Keratinocyte (primary cell): ENCODE measurements at regions not wholly inside any gene's neighbourhood (a gene's known extent, or its start where the extent isn't known, plus 50 kb on each side); places are given as distances from the start of the nearest gene placed in this dataset.
"Not testable (repeated sequence)": the region's sequence is repeated elsewhere in the genome, so short reads cannot be mapped to it uniquely, and the experiment has no call there.

ENCODE experiments used
- DNase-seq: peaks from one replicate; pipeline ENCODE4 v3.0.0-alpha.2; 2011; ENCODE audit warnings: low read depth, missing footprints, low spot score
- FAIRE-seq: peaks from 2 replicates; lab custom pipeline; 2011; peaks lifted over from hg19 to GRCh38; lab: Jason Lieb, UNC
- H2AFZ ChIP-seq: 2 replicates; pipeline ENCODE4 v1.6.0; 2012; ENCODE audit warnings: low read length, control low read depth, inconsistent platforms; ENCODE audit not compliant: control insufficient read depth
- H3K27ac ChIP-seq: 2 replicates; pipeline ENCODE4 v1.5.1; 2011; ENCODE audit warnings: low read length; ENCODE audit not compliant: control insufficient read depth, insufficient read depth
- H3K27me3 ChIP-seq: 3 replicates; pipeline ENCODE4 v1.6.0; 2011; ENCODE audit warnings: low read length; ENCODE audit not compliant: control insufficient read depth, insufficient read depth; ENCODE audit errors: extremely low read depth
- H3K36me3 ChIP-seq, 2 experiments: 2 replicates in 1 of 2; 3 replicates in 1 of 2; pipeline ENCODE4 v1.5.1; 2011; ENCODE audit warnings: low read length in 2 of 2, mild to moderate bottlenecking in 1 of 2; ENCODE audit not compliant: control insufficient read depth in 2 of 2, insufficient read depth in 2 of 2; ENCODE audit errors: extremely low read depth in 1 of 2
- H3K4me1 ChIP-seq: 3 replicates; pipeline ENCODE4 v1.5.1; 2011; ENCODE audit warnings: low read length; ENCODE audit not compliant: control insufficient read depth, insufficient read depth; ENCODE audit errors: extremely low read depth
- H3K4me2 ChIP-seq: 3 replicates; pipeline ENCODE4 v1.6.0; 2011; ENCODE audit warnings: low read depth, low read length; ENCODE audit not compliant: control insufficient read depth, insufficient read depth; ENCODE audit errors: extremely low read depth
- H3K4me3 ChIP-seq, 3 experiments: fragments of 200-600 bp in 1 of 3; sonication (generic) in 1 of 3; 2 replicates in 2 of 3; 3 replicates in 1 of 3; pipeline ENCODE4 v1.5.1; 2011 to 2016; ENCODE audit warnings: low read length in 3 of 3, mild to moderate bottlenecking in 3 of 3, control low read depth in 2 of 3, inconsistent platforms in 1 of 3, low read depth in 1 of 3, mixed read lengths in 1 of 3, mixed run types in 1 of 3, moderate library complexity in 1 of 3; ENCODE audit not compliant: control insufficient read depth in 2 of 3, insufficient read depth in 2 of 3; ENCODE audit errors: extremely low read depth in 1 of 3
- H3K79me2 ChIP-seq: 2 replicates; pipeline ENCODE4 v1.6.0; 2012; ENCODE audit warnings: low read length; ENCODE audit not compliant: control insufficient read depth, insufficient read depth
- H3K9ac ChIP-seq: 3 replicates; pipeline ENCODE4 v1.6.0; 2011; ENCODE audit warnings: low read length; ENCODE audit not compliant: control insufficient read depth, insufficient read depth; ENCODE audit errors: extremely low read depth
- H3K9me1 ChIP-seq: 3 replicates; pipeline ENCODE4 v1.6.0; 2011; ENCODE audit warnings: low read length; ENCODE audit not compliant: control insufficient read depth, insufficient read depth; ENCODE audit errors: extremely low read depth
- H3K9me3 ChIP-seq: 2 replicates; pipeline ENCODE4 v1.5.1; 2012; ENCODE audit warnings: low read depth, low read length; ENCODE audit not compliant: control insufficient read depth
- H4K20me1 ChIP-seq: 3 replicates; pipeline ENCODE4 v1.6.0; 2011; ENCODE audit warnings: low read length; ENCODE audit not compliant: control insufficient read depth, insufficient read depth; ENCODE audit errors: extremely low read depth
- dilution Hi-C: fragments of 300-500 bp; cut with MboI; formaldehyde crosslinking; loops from one replicate; pipeline ENCODE4 v1.7.0; 2020; ENCODE audit warnings: low sequenced_read_pairs; ENCODE audit not compliant: extremely low pct_ligation_motif_present

GRCh38 chr9:38945929-38946570, 226.1 kb upstream of the FAM240B start:
- H3K4me3 ChIP-seq, H3K9ac ChIP-seq, H3K4me2 ChIP-seq, H3K36me3 ChIP-seq, dilution Hi-C loops, H3K79me2 ChIP-seq, DNase-seq, H3K9me3 ChIP-seq, H2AFZ ChIP-seq, H3K4me1 ChIP-seq, H3K27ac ChIP-seq, H3K9me1 ChIP-seq, H3K27me3 ChIP-seq, FAIRE-seq, H4K20me1 ChIP-seq: not testable (repeated sequence)

- H2AFZ ChIP-seq, H3K79me2 ChIP-seq, H3K9me1 ChIP-seq, H3K4me3 ChIP-seq, H3K9me3 ChIP-seq, H3K36me3 ChIP-seq, H3K9ac ChIP-seq, FAIRE-seq, DNase-seq, H4K20me1 ChIP-seq, H3K4me2 ChIP-seq, H3K27me3 ChIP-seq, dilution Hi-C loops, H3K4me1 ChIP-seq, H3K27ac ChIP-seq: not testable (repeated sequence)
Measured at GRCh38 chr9:38944881-38945449, 225.0 kb upstream of the FAM240B start.

- H3K36me3 ChIP-seq, H3K27me3 ChIP-seq, H2AFZ ChIP-seq, H3K9me1 ChIP-seq, H3K27ac ChIP-seq, H3K9me3 ChIP-seq, FAIRE-seq, H3K4me3 ChIP-seq, DNase-seq, H3K79me2 ChIP-seq, H3K4me2 ChIP-seq, H3K9ac ChIP-seq, H4K20me1 ChIP-seq, H3K4me1 ChIP-seq, dilution Hi-C loops: not testable (repeated sequence)
Measured at GRCh38 chr9:38940501-38940900, 220.6 kb upstream of the FAM240B start.

- H3K27me3 ChIP-seq, H3K4me3 ChIP-seq, dilution Hi-C loops, H3K9me1 ChIP-seq, H2AFZ ChIP-seq, H3K9ac ChIP-seq, H3K4me1 ChIP-seq, DNase-seq, H3K36me3 ChIP-seq, H3K27ac ChIP-seq, H3K79me2 ChIP-seq, H4K20me1 ChIP-seq, H3K4me2 ChIP-seq, FAIRE-seq, H3K9me3 ChIP-seq: not testable (repeated sequence)
Measured at GRCh38 chr9:38938637-38939036, 218.7 kb upstream of the FAM240B start.

- H3K9ac ChIP-seq, dilution Hi-C loops, H3K4me1 ChIP-seq, DNase-seq, H3K9me1 ChIP-seq, H3K9me3 ChIP-seq, H4K20me1 ChIP-seq, H3K4me3 ChIP-seq, H3K79me2 ChIP-seq, H3K27ac ChIP-seq, FAIRE-seq, H2AFZ ChIP-seq, H3K4me2 ChIP-seq, H3K27me3 ChIP-seq, H3K36me3 ChIP-seq: not testable (repeated sequence)
Measured at GRCh38 chr9:38927970-38928369, 208.0 kb upstream of the FAM240B start.
